GM18508 (cell line): ENCODE measurements at regions not wholly inside any gene's neighbourhood (a gene's known extent, or its start where the extent isn't known, plus 50 kb on each side); places are given as distances from the start of the nearest gene placed in this dataset.
"Not testable (repeated sequence)": the region's sequence is repeated elsewhere in the genome, so short reads cannot be mapped to it uniquely, and the experiment has no call there.

ENCODE experiments used
- ATAC-seq: cut with Tn5 transposase; IDR thresholded peaks from one replicate; pipeline ENCODE4 v1.9.1; 2021; ENCODE audit warnings: moderate number of reproducible peaks; ENCODE audit not compliant: insufficient read depth, unreplicated experiment

DNA sequence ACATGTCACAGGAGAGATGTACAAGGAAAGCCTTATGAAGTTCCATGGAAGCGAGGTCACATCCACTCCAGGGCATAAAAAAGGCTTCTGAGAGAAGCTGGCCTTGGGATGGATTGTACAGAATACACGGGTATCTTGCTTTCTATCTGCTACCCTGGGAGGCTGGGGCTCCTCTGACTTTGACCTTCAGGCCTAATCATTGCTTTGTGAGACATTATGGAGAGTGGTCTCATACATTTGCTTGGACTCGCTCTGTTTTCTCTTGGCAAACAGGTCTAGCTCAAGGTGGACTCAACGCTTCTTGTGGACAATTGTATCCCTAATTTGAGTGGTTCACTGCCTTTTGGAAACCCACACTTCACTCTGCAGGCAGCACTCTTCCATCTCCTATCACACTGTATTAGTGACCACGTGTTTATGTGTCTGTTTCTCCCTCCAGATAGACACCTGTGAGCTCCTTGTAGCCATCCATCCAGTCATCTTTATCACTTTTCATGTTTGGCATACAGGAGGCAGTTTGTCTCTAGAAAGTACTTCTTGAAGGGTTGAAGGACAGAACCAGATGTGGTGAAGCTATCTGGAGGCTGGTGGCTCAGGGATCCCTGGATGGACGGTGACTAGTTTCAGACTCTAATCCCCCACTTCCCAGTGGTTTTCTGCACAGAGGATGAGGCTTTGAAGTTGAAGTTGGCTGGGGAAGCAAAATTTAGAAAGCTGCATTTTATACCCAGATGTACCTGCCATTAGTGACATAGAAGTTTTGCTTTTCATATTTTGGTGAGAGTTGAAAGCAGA is 267.8 kb downstream of the CYRIA start:
- no peak for ATAC-seq

- ATAC-seq, result no peak
Measured at GRCh38 chr2:16396986-16397385, 268.6 kb downstream of the CYRIA start.

DNA sequence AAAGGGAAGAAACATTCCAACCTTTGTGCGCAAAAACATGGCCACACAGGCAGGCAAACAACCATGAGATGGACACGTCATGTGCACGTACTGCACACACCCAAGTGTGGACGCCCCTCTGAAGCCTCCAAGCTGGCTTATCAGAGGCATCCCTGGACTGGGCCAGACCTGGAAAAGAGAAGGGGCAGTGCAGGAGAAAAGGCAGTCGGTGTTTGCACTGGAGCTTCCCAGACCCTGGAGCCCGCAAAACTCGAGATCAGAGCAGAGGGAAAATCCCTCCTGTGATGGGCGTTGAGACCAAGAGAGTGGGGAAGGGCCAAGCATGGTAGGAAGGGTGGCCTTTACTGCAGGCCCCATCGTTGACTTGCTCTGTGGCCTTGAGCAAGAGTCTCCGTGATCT is 269.5 kb downstream of the CYRIA start:
- ATAC-seq, result no peak

DNA sequence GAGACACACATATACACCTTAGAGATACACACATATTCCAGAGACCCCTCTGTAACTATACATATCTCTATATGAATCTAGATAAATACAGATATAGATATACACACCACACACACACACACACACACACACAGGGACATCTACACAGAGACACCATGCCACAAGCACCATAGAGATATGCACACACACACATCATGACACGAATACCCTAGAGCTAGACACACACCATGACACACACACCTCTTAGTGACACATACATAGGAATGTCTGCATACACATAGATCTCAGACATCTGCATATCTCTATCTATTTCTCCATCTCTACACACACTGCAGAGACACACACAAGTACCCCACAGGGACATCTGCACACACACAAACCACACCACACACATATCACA is 270.0 kb downstream of the CYRIA start:
- no peak for ATAC-seq

DNA sequence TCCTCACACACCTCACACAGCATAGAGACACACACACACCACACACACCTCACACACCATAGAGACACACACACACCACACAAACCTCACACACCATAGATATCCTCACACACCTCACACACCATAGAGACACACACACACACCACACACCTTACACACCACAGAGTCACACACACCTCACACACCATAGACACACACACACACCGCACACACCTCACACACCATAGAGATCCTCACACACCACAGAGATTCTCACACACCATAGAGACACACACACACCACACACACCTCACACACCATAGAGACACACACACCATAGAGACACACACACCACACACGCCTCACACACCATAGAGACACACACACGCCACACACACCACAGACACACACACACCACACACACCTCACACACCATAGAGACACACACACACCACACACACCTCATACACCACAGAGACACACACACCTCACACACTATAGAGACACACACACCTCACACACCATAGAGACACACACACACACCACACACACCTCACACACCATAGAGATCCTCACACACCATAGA is 270.6 kb downstream of the CYRIA start:
- ATAC-seq, result no peak

DNA sequence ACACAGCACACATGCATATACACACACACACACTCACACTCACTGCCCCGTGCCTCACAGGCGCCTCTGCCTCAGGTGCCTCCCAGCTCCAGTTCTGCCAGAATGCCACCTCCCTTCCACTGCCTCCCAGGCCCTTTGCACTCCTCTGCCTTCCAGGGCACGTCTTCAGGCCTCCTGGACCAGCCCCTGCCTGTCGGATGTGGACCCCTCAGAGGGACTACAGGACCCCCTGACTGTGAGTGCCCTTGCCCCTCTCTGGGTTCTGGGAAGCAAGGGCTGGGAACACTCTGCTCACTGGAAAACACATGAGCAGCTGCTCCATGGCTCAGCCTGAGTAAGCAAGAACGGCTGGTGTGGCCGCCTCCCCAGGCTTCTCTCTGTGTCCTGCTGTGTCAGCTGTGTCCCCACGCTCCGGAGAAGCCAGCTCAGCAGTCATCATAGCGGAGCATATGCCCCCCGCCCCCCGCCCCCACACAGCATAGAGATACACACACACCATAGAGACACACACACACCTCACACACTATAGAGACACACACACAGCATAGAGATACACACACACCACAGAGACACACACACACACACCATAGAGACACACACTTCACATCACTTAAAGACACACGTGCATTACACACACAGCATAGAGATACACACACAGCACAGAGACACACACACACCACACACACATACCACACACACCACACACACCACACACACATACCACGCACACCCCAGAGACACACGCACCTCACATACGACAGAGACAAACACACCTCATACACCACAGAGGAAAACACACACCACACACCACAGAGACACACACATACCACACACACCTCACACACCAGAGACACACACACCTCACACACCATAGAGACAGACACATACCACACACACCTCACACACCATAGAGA is 271.3 kb downstream of the CYRIA start:
- no peak for ATAC-seq

- no peak for ATAC-seq
Measured at GRCh38 chr2:16393500-16394071, 272.0 kb downstream of the CYRIA start.

DNA sequence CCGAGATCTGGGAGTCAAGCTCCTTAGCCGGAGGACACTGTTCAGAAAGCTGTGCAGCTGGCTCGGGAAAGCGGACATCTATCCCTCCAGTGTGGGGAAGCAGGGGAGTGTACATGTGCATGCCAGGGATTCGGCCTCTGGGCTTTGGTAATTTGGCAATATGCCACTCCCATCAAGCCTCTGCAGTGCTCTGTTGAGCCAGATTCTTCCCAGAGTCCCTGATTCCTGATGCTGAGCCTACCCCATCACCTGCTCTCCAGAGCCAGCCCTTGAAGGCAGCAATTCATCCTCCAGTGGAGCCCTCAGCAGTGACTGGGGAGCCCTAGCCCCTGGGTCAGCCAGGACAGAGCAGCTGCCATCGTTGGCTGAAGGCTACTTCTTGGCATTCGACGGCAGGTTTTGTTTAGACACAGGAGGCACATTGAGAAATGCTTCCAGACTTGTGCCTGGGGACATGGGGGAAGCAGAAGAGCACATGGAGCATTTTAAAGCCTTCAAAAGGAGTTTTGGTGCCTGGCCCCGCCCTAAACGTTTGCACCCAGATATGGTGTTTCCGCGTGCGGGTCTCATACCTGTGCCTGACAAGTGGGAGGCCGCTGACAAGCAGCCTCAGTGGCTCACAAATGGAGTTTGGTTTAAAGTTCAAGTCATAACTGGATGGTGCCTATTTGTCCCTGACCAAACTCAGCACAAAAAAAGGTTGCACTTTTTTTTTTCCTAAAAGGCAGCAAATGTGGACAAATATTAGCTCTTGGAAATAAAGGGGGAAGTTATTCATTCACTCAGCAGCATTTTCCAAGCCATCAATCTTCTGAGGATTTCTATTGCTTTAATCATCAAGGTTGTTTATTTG is 272.8 kb downstream of the CYRIA start:
- no peak for ATAC-seq

DNA sequence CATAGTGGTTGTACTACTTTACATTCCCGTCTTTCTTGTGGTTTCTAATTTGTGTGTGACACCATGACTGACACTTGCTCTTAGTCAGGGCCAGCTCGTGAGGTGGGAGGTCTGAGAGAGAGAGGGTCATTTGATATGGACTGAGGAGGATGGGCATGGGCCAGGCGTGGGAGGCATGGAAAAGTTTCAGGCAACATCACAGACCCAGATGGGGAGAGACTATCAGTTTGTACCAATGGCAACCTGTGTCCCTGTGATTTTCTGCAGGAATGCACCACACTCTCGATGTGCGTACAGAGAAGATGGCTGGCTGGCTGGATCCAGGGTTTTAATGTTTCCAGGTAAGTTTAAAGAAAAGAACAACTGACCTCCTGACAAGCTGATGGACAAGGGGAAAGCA is 273.6 kb downstream of the CYRIA start:
- ATAC-seq, result no peak

DNA sequence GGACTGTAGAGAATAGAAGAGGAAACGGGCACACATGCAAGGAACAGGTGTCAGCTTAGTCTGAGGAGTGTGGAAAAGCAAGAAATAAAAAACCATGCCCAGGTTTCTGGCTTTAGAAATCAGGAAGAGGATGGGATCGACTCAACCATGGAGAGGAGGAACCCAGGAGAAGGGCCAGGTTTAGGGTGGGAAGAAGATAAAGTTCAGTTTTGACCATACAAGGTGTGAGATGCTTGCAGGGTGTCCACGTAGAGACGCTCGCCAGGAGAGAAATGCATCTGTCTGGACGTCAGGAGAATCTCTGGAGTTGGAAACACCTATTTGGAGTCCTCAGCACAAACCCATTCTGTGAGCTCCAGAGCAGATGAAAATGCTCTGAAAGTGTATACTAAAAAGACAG is 275.1 kb downstream of the CYRIA start:
- ATAC-seq, result no peak

DNA sequence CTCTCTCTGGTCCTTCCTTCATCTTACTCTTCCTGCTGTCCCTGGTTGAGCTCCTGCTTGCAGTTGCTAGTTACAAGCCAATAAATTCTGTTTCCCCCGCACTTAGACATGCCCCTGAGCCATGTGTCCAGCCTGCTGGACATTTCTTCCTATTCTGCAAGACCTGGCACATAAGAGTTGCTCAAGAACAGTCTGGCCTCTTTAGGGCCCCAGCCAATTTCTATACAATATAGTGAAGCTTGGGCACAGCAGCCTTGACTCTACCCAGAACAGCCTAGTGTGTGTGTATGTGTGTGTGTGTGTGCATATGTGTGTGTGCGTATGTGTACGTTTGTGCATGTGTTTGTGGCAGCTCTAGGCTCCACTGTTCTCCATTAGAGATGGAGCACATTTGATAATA is 276.0 kb downstream of the CYRIA start:
- ATAC-seq, result no peak

DNA sequence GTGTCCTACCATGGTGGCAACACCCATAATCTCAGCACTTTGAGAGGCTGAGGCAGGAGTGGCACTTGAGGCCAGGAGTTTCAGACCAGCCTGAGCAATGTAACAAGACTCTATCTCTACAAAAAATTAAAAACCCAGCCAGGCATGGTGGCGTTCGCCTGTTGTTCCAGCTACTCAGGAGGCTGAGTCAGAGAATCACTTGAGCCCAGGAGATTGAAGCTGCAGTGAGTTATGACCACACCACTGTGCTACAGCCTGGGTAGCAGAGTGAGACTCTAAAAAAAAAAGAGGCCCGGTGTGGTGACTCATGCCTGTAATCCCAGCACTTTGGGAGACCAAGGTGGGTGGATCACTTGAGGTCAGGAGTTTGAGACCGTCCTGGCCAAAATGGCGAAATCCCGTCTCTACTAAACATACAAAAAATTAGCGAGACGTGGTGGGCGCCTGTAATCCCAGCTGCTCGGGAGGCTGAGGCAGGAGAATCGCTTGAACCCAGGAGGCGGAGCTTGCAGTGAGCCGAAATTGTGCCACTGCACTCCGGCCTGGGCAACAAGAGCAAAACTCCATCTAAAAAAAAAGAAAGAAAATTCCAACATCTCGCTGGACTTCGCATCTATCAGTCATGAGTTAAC is 277.3 kb downstream of the CYRIA start:
- ATAC-seq, result not testable (repeated sequence)

DNA sequence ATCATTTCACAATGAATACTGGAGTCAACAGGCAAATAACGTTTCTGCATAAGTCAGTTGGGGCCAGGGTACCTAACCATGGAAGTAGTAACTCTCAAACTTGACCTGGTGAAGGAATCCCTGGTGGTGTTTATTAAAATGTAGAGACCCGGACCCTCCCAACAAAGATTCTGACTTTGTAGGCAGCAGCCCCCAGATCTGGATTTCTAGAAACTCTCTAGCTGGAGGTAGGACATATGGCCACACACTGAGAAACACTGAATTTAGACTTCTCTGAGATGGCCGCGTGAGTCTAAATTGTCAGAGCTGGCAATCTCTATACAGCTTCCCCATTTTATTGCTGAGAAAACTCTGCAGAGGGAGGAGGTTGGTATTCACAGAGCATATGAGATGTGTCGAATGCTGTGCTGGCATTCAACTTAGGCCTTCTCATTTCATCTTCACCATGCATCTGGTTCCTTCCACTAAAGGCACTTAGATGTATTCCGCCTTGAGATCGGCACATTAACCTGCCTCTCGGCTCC is 278.1 kb downstream of the CYRIA start:
- no peak for ATAC-seq

DNA sequence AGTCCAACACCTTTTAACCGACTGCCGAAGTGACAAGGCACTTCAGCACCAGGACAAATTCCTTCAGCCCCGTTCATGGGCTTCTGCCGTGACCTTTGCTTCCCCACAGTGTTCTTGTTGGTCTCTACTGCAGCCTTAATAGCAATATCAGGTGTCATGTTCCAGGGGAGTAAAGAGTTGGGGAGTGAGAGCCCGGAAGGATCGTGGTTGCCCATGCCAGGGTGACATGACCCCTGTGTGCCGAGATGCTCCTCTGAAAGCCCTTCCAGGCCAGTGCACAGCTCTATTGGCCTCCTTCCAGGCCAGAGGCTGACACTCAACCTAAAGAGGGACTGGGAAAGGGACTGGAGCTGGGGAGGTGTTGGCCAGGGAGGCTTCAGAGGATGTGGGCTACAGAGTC is 279.2 kb downstream of the CYRIA start:
- ATAC-seq, result no peak

DNA sequence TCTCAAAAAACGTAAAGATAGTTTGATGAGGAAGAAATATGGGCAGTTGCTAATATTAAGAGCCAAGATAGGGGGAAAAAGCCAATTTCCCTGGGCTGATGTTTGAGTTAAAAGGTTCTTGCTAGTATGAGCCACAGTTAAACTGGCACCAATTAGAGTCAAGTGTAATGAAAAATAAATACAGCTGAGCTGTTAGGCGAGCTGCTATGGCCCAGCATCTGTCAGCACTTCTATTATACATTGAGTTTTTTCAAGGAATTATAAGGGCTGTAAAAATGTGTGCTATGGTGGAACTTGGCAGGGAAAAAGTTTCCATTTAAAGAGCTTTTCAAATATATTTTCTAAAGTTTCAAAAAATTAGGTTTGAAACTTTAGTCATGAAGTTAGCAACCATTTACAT is 279.6 kb downstream of the CYRIA start:
- no peak for ATAC-seq

GRCh38 chr2:16385341-16385740 is 280.3 kb downstream of the CYRIA start:
- no peak for ATAC-seq

GRCh38 chr2:16383411-16383810 is 282.2 kb downstream of the CYRIA start:
- no peak for ATAC-seq

- no peak for ATAC-seq
Measured at GRCh38 chr2:16382451-16382850, 283.2 kb downstream of the CYRIA start.

- no peak for ATAC-seq
Measured at GRCh38 chr2:16381511-16381910, 284.1 kb downstream of the CYRIA start.
